Gastroesophageal sphincter (tissue), 4 donors: ENCODE measurements at regions not wholly inside any gene's neighbourhood (a gene's known extent, or its start where the extent isn't known, plus 50 kb on each side); places are given as distances from the start of the nearest gene placed in this dataset.

Experiments used
- ATAC-seq: fragments of 150-250 bp; one replicate; pipeline ENCODE4 v1.9.1; 2016; ENCODE audit warnings: mild to moderate bottlenecking, moderate library complexity
- H3K27ac ChIP-seq, 4 donors: fragments of 200-600 bp; sonication (generic) in 3 of 4; 1 replicate in 3 of 4; 2 replicates in 1 of 4; pipeline ENCODE4 v1.5.1; 2016 to 2019
- H3K27me3 ChIP-seq: fragments of 200-600 bp; sonication (generic); one replicate; pipeline ENCODE4 v1.5.1; 2019
- H3K36me3 ChIP-seq, 2 donors: fragments of 200-600 bp; sonication (generic); one replicate each; pipeline ENCODE4 v1.5.1; 2019; ENCODE audit warnings: control low read depth in 1 of 2
- H3K4me1 ChIP-seq, 3 donors: fragments of 200-600 bp; sonication (generic); 1 replicate in 2 of 3; 2 replicates in 1 of 3; pipeline ENCODE4 v1.5.1; 2016 to 2019; ENCODE audit warnings: control low read depth in 2 of 3
- H3K4me3 ChIP-seq, 2 donors: fragments of 200-600 bp; sonication (generic); one replicate each; pipeline ENCODE4 v1.5.1; 2019; ENCODE audit warnings: mild to moderate bottlenecking in 1 of 2, moderate library complexity in 1 of 2
- H3K9me3 ChIP-seq, 3 donors: fragments of 200-600 bp; sonication (generic); one replicate each; pipeline ENCODE4 v1.5.1; 2017 to 2019; ENCODE audit warnings: control low read depth in 2 of 3
- CTCF ChIP-seq, 4 experiments: fragments of 200-600 bp in 2 of 4; fragments of 450-650 bp in 2 of 4; sonication (generic) in 1 of 4; IDR thresholded peaks; one replicate each; pipeline ENCODE4 v1.5.1; 2017 to 2019; ENCODE audit warnings: antibody characterized with exemption in 4 of 4, mild to moderate bottlenecking in 2 of 4, moderate library complexity in 2 of 4
- EP300 ChIP-seq: sonication (generic); formaldehyde crosslinking; IDR thresholded peaks from one replicate; pipeline ENCODE4 v1.6.1; 2017; ENCODE audit warnings: antibody characterized with exemption, mild to moderate bottlenecking
- POLR2A ChIP-seq, 2 donors: fragments of 450-650 bp; IDR thresholded peaks; one replicate each; pipeline ENCODE4 v1.6.1; 2017; ENCODE audit warnings: antibody characterized with exemption in 2 of 2, mild to moderate bottlenecking in 2 of 2, moderate library complexity in 1 of 2
- POLR2AphosphoS5 ChIP-seq: sonication (generic); formaldehyde crosslinking; IDR thresholded peaks from one replicate; pipeline ENCODE4 v1.6.1; 2017; ENCODE audit warnings: antibody characterized with exemption
- WGBS, 2 donors: methylation state at CpG; one replicate each; pipeline ENCODE4 v1.1.5; 2018; ENCODE audit warnings: low coverage in 1 of 2; 5-methylcytosine and 5-hydroxymethylcytosine counted together

DNA sequence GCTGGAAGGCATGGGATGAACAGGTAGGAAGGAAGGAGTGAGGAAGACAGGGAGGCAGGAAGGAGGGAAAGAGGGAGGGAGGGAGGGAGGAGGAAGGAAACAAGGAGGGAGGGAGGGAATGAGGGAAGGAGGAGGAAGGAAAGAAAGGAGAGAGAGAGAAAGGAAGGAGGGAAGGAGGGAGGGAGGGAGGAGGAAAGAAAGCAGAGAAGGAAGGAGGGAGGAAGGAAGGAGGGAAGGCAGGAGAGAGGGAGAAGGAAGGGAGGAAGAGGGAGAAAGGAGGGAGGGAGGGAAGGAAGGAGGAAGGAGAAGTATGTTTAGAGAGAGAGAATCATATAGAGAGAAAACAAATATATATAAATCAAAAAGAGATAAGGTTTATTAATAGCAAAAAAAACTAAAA lies 175.9 kb upstream of the FOXN3 start:
- H3K4me3 ChIP-seq, result no peak overlapping the region
- H3K4me1 ChIP-seq, result peaks cover 0 to 8% (median 0%) of the 10 kb centered on the region in 3 donors
- no peaks in the 10 kb centered on the region for H3K36me3 ChIP-seq
- no peak for TF ChIP-seq EP300
- TF ChIP-seq POLR2AphosphoS5, result no peak
- TF ChIP-seq CTCF (IDR thresholded peaks at IDR 0.05), result no peak
- no peak for TF ChIP-seq POLR2A (IDR thresholded peaks at IDR 0.05)
- H3K27me3 ChIP-seq, result no peaks in the 10 kb centered on the region
- no peak overlapping the region for H3K27ac ChIP-seq
- no peak for ATAC-seq
- peaks cover 0 to 10% (median 0%) of the 10 kb centered on the region in 3 donors for H3K9me3 ChIP-seq

- ATAC-seq, result no peak
These were observed 172.5 kb upstream of the FOXN3 start for GRCh38 chr14:89589400-89590118.

DNA sequence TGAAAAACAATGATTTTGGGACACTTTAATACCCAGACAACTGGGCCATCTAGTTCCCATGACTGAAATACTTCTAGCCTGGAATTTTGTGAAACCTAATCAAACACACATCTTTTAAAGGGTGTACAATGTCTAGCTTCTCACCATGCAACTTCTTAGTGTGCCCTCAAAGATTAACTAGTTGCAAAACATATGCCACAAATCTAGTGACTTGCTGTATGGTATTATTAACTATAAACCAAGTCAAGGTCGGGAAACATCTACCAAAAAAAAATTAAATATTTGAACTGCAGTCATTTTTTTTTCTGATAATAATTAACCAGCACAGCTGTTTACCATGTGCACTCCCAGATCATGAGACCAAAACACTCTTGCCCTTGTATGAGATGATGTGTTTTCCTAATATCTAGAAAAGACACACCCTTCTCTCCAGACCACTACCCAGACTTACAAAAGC lies 171.8 kb upstream of the FOXN3 start:
- peaks cover 0 to 8% (median 0%) of the 10 kb centered on the region in 3 donors for H3K4me1 ChIP-seq
- H3K9me3 ChIP-seq, result no peaks in the 10 kb centered on the region
- H3K36me3 ChIP-seq, result no peaks in the 10 kb centered on the region
- ATAC-seq, result no peak
- H3K27me3 ChIP-seq, result no peaks in the 10 kb centered on the region
- WGBS, 2 donors, result 35 to 71% methylated on average over 1 of the region's 1 CpG
- H3K4me3 ChIP-seq, result no peak overlapping the region
- TF ChIP-seq POLR2A (IDR thresholded peaks at IDR 0.05) (no peak), POLR2AphosphoS5 (no peak), CTCF (IDR thresholded peaks at IDR 0.05) (no peak), EP300 (no peak)
- H3K27ac ChIP-seq, result no peak overlapping the region

More at GRCh38 chr14:89589400-89590118, 172.5 kb upstream of the FOXN3 start:
- Histone ChIP-seq H3K27ac (no peak overlapping the region), H3K36me3 (no peaks in the 10 kb centered on the region), H3K4me1 (peaks cover 0 to 8% (median 0%) of the 10 kb centered on the region in 3 donors), H3K4me3 (no peak overlapping the region), H3K9me3 (no peaks in the 10 kb centered on the region), H3K27me3 (no peaks in the 10 kb centered on the region)
- TF ChIP-seq POLR2A (IDR thresholded peaks at IDR 0.05) (no peak), CTCF (IDR thresholded peaks at IDR 0.05) (no peak)
- WGBS, 2 donors, result 84 to 89% methylated on average over 6 to 8 of the region's 11 CpGs

DNA sequence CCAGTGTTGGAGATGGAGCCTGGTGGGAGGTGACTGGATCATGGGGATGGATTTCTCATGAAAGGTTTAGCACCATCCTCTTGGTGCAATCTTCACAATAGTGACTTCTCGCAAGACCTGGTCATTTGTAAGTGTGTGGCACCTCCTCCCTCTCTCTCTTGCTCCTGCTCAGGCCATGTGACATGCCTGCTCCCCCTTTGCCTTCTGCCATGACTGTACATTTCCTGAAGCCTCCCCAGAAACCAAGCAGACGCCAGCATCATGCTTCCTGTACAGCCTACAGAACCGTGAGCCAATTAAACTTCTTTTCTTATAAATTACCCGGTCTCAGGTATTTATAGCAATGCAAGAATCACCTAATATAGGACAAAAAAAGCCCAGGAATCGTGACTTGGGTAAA lies 171.0 kb upstream of the FOXN3 start:
- TF ChIP-seq POLR2AphosphoS5 (no peak), EP300 (no peak), CTCF (IDR thresholded peaks at IDR 0.05) (no peak), POLR2A (IDR thresholded peaks at IDR 0.05) (no peak)
- ATAC-seq, result no peak
- 85 to 93% methylated on average over 3 to 5 of the region's 5 CpGs for whole genome bisulfite sequencing, 2 donors
- no peaks in the 10 kb centered on the region for H3K36me3 ChIP-seq
- no peak overlapping the region for H3K27ac ChIP-seq
- no peaks in the 10 kb centered on the region for H3K27me3 ChIP-seq
- no peak overlapping the region for H3K4me3 ChIP-seq
- peaks cover 0 to 8% (median 0%) of the 10 kb centered on the region in 3 donors for H3K4me1 ChIP-seq
- no peaks in the 10 kb centered on the region for H3K9me3 ChIP-seq

DNA sequence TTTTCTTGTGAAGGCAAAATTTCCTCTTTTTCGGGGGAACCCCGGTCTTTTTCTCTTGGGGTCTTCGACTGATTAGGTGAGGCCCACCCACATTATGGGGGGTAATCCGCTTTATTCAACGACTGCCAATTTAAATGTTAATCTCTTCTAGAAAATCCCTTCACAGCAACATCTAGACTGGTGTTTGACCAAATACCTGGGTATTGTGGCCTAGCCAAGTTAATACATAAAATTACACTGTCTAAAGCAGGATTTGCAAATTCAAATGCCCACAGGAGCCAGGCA lies 170.0 kb upstream of the FOXN3 start:
- no peak for TF ChIP-seq POLR2AphosphoS5
- TF ChIP-seq EP300, result no peak
- no peak for TF ChIP-seq CTCF (IDR thresholded peaks at IDR 0.05)
- TF ChIP-seq POLR2A (IDR thresholded peaks at IDR 0.05), result no peak

More for the DNA sequence above, 170.0 kb upstream of the FOXN3 start:
- Histone ChIP-seq H3K4me1 (peaks cover 0 to 8% (median 0%) of the 10 kb centered on the region in 3 donors), H3K9me3 (no peaks in the 10 kb centered on the region), H3K27me3 (no peaks in the 10 kb centered on the region), H3K4me3 (no peak overlapping the region), H3K36me3 (no peaks in the 10 kb centered on the region), H3K27ac (no peak overlapping the region)
- no peak for ATAC-seq
- 88 to 97% methylated on average over 5 of the region's 5 CpGs for WGBS, 2 donors
